ENCODE measurements at regions not wholly inside any gene's neighbourhood (a gene's known extent, or its start where the extent isn't known, plus 50 kb on each side); places are given as distances from the start of the nearest gene placed in this dataset.
A peak's percentile ranks its signal among the peaks of the same experiment; 100 is the strongest.

DNA sequence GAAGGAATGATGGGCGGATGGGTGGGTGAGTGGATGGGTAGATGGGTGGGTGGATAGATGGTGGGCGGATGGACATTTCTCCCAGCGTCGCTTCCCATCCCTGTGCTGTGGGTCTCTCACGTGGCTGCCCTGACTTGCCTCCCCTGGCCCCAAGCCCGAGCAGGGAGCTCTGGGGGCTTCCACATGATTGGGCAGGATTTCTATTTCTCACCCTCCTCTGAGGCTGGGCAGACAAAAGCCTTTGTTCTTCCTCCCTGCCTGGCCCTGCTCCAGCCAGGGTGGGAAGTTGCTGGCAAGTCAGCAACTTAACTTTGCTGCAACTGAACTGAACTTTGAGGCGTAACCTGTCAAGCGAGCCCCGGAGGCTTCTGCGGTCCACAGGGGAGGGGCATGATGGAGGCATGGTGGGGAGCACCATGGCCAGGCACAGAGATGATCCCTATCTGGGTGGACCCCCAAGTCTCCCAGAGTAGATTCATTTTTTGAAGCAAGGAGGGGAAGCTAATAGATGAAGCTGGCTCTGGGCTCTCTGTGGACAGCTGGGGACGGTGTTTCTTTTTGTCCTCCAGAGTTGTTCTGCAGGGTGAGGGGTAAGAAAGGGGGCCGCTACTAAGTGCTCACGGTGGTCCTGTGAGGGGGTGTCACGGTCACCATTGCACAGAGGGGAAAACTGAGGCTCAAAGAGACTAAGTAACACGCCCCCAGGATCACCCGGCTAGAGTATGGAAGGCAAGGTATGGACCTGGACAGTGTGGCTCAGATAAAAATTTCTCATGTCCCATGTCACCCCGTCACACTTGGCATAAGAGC, 140.1 kb downstream of the CEBPB start:
- Histone ChIP-seq H3K36me3 (no peaks in the 10 kb centered on the region), H3K4me3 (no peak overlapping the region), H3K27me3 (no peaks in the 10 kb centered on the region), H3K9me3 (no peaks in the 10 kb centered on the region), H3K27ac (no peak overlapping the region), H3K4me1 (peaks cover 20% of the 10 kb centered on the region)
- TF ChIP-seq, protein P1, sequence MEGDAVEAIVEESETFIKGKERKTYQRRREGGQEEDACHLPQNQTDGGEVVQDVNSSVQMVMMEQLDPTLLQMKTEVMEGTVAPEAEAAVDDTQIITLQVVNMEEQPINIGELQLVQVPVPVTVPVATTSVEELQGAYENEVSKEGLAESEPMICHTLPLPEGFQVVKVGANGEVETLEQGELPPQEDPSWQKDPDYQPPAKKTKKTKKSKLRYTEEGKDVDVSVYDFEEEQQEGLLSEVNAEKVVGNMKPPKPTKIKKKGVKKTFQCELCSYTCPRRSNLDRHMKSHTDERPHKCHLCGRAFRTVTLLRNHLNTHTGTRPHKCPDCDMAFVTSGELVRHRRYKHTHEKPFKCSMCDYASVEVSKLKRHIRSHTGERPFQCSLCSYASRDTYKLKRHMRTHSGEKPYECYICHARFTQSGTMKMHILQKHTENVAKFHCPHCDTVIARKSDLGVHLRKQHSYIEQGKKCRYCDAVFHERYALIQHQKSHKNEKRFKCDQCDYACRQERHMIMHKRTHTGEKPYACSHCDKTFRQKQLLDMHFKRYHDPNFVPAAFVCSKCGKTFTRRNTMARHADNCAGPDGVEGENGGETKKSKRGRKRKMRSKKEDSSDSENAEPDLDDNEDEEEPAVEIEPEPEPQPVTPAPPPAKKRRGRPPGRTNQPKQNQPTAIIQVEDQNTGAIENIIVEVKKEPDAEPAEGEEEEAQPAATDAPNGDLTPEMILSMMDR (IDR thresholded peaks at IDR 0.05): no peak
- TF ChIP-seq POLR2A (IDR thresholded peaks at IDR 0.05) (no peak), POLR2AphosphoS5 (IDR thresholded peaks at IDR 0.05; ENCODE audit: insufficient read depth in 1 of 2, low read depth in 1 of 2) (no peak)
- no peak for DNase-seq (ENCODE audit: extremely low spot score in 2 of 2)
- intact Hi-C loops (cut with DNase I): no loop called here

DNA sequence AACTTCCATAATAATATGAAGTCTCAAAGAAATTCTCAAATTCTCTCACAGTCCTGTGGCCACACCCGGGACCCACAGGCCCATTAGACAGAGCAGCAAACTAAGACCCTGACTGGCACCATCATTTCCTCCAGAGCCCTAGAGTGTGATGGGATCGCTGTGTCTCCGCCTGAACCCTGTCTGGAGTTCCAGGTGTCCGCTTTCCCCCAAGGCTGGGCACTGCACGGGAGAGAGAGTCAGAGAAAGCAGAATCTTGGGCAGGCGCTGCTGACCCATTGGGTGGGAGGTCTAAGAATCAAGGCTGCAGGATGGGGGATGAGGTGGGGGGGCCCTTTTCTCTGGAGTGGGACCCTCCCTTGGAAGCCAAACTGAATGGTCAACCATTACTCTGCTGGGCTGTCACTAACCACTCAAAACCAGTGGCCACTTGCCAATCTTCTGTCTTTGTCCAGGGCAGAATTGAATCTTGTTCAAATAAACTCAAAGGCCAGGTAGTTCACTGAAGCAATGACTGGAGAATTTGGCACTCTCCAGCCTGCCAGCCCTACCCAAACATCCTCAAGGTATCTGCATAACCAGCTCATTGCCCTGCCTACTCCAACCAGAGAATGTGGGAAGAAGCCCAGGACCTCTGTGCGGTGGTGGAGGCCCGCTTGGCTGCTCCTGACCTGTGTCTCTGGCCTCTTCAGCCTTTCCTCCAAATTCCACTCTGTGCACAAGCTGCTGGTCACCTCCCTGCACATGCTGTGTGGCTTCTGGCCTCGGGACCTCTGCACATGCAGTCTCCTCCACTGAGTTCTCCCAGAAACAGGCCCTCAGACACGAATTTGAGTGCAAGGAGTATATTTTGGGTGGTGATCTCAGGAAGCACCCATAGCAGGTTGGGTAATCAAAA, 141.1 kb downstream of the CEBPB start:
- Histone ChIP-seq H3K9me3 (no peaks in the 10 kb centered on the region), H3K27ac (no peak overlapping the region), H3K27me3 (no peaks in the 10 kb centered on the region), H3K4me3 (no peak overlapping the region), H3K4me1 (peaks cover 20% of the 10 kb centered on the region), H3K36me3 (no peaks in the 10 kb centered on the region)
- intact Hi-C loops (cut with DNase I): no loop called here
- TF ChIP-seq, protein P1 (IDR thresholded peaks at IDR 0.05): no peak
- TF ChIP-seq POLR2AphosphoS5 (IDR thresholded peaks at IDR 0.05; ENCODE audit: insufficient read depth in 1 of 2, low read depth in 1 of 2): no peak
- TF ChIP-seq POLR2A (IDR thresholded peaks at IDR 0.05): no peak
- no peak for DNase-seq (ENCODE audit: extremely low spot score in 2 of 2)

DNA sequence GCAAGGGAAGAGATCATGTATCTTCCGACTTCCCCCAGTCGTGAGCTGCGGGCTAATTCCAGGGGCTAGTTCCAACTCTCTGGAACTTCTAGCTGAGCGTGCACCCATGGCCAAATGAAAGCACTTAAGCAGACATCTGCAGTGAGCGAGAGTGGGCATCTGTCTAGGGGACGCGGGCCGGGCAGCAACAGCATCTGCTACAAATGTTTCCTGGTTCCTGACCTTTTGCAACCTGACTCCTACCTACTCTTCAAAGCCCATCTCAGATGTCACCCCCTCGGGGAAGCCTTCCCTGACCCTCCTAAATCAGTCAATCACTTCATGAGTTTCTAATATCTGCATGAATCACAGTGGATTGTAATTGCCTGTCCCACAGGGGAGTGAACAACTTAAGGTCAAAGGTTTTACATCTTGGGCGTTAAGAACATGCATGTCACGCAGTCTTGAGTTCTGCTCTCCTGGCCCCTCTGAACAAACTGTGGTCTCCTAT, 141.9 kb downstream of the CEBPB start:
- Histone ChIP-seq H3K9me3 (no peaks in the 10 kb centered on the region), H3K4me1 (peaks cover 20% of the 10 kb centered on the region), H3K4me3 (no peak overlapping the region), H3K27ac (no peak overlapping the region), H3K36me3 (no peaks in the 10 kb centered on the region), H3K27me3 (no peaks in the 10 kb centered on the region)
- intact Hi-C loops (cut with DNase I): no loop called here
- TF ChIP-seq, protein P1 (IDR thresholded peaks at IDR 0.05): no peak
- TF ChIP-seq POLR2A (IDR thresholded peaks at IDR 0.05) (no peak), POLR2AphosphoS5 (IDR thresholded peaks at IDR 0.05; ENCODE audit: insufficient read depth in 1 of 2, low read depth in 1 of 2) (no peak)
- DNase-seq (ENCODE audit: extremely low spot score in 2 of 2): no peak

DNA sequence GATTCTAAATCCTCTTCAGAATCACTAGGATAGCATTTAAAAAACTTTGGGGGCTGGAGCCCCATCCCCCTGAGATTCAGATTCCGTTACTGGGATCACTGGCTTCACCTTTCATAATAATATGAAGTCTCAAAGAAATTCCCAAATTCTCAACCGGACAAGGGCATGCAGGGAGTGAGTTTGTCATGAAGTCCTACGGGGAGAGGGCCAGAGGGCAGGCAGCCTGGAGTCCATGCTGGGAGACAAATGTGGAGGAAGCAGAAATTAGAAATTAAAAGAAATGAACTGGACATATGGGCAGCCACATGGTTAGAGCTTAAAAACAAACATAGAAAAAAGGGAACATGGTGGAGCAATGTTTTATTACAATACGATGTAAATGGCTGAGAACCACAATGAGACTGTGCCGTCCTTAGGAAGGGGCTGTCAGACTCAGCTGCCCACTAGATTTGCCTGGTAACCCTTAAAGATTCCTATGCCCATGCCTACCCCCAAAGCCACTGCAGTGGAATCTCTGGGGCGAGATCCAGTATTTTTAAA, 142.6 kb downstream of the CEBPB start:
- Histone ChIP-seq H3K9me3 (no peaks in the 10 kb centered on the region), H3K4me3 (no peak overlapping the region), H3K36me3 (no peaks in the 10 kb centered on the region), H3K27ac (peak overlapping the region; percentile 68), H3K27me3 (no peaks in the 10 kb centered on the region), H3K4me1 (peaks cover 20% of the 10 kb centered on the region)
- no peak for TF ChIP-seq POLR2A (IDR thresholded peaks at IDR 0.05)
- no peak for TF ChIP-seq POLR2AphosphoS5 (IDR thresholded peaks at IDR 0.05; ENCODE audit: insufficient read depth in 1 of 2, low read depth in 1 of 2)
- TF ChIP-seq, protein P1 (IDR thresholded peaks at IDR 0.05): no peak
- intact Hi-C loops (cut with DNase I): no loop called here
- DNase-seq (ENCODE audit: extremely low spot score in 2 of 2): no peak
